Bronchial epithelial cell (primary cell): ENCODE measurements at regions not wholly inside any gene's neighbourhood (a gene's known extent, or its start where the extent isn't known, plus 50 kb on each side); places are given as distances from the start of the nearest gene placed in this dataset.
"Not testable (repeated sequence)": the region's sequence is repeated elsewhere in the genome, so short reads cannot be mapped to it uniquely, and the experiment has no call there.

Source experiments
- DNase-seq: peaks from one replicate; pipeline ENCODE4 v3.0.0-alpha.2; 2010; ENCODE audit warnings: low read depth
- FAIRE-seq: peaks from 2 replicates; lab custom pipeline; 2011; peaks lifted over from hg19 to GRCh38; lab: Jason Lieb, UNC
- H3K27me3 ChIP-seq: 2 replicates; pipeline ENCODE4 v1.5.1; 2011; ENCODE audit warnings: low read length; ENCODE audit not compliant: control insufficient read depth, insufficient read depth
- H3K36me3 ChIP-seq: 2 replicates; pipeline ENCODE4 v1.5.1; 2011; ENCODE audit warnings: low read length; ENCODE audit not compliant: control insufficient read depth, insufficient read depth
- H3K4me3 ChIP-seq: 2 replicates; pipeline ENCODE4 v1.5.1; 2011; ENCODE audit warnings: mild to moderate bottlenecking, low read depth, low read length, control low read depth
- CTCF ChIP-seq: IDR thresholded peaks from 2 replicates; pipeline ENCODE4 v1.5.1; 2011; ENCODE audit warnings: mild to moderate bottlenecking, moderate library complexity, low read length, control low read depth, inconsistent platforms; ENCODE audit not compliant: insufficient read depth, severe bottlenecking

- no peak overlapping the region for H3K4me3 ChIP-seq
- H3K36me3 ChIP-seq = no peaks in the 10 kb centered on the region
- no peaks in the 10 kb centered on the region for H3K27me3 ChIP-seq
- FAIRE-seq (no peak), DNase-seq (no peak)
- TF ChIP-seq CTCF = no peak
These were observed 470.5 kb upstream of the CADM1 start for GRCh38 chr11:115974703-115975102.

- H3K27me3 ChIP-seq, DNase-seq, H3K4me3 ChIP-seq, H3K36me3 ChIP-seq, FAIRE-seq: not testable (repeated sequence)
These were observed 463.0 kb upstream of the CADM1 start for GRCh38 chr11:115967203-115967602.

- no peak for TF ChIP-seq CTCF
- DNase-seq (no peak), FAIRE-seq (peak; percentile 40)
- H3K27me3 ChIP-seq = no peaks in the 10 kb centered on the region
- H3K36me3 ChIP-seq = no peaks in the 10 kb centered on the region
- H3K4me3 ChIP-seq = no peak overlapping the region
These were observed 461.7 kb upstream of the CADM1 start for GRCh38 chr11:115965767-115966504.

- Histone ChIP-seq H3K27me3 (no peaks in the 10 kb centered on the region), H3K36me3 (no peaks in the 10 kb centered on the region), H3K4me3 (no peak overlapping the region)
- no peak for FAIRE-seq
- TF ChIP-seq CTCF = no peak
- DNase-seq = no peak
These were observed 459.9 kb upstream of the CADM1 start for GRCh38 chr11:115964091-115964490.

GRCh38 chr11:115963156-115963555 lies 458.9 kb upstream of the CADM1 start:
- Histone ChIP-seq H3K27me3 (no peaks in the 10 kb centered on the region), H3K4me3 (no peak overlapping the region), H3K36me3 (no peaks in the 10 kb centered on the region)
- FAIRE-seq = no peak
- TF ChIP-seq CTCF = no peak
- no peak for DNase-seq

- FAIRE-seq (no peak), DNase-seq (no peak)
- Histone ChIP-seq H3K4me3 (no peak overlapping the region), H3K36me3 (no peaks in the 10 kb centered on the region), H3K27me3 (no peaks in the 10 kb centered on the region)
- no peak for TF ChIP-seq CTCF
These were observed 457.2 kb upstream of the CADM1 start for GRCh38 chr11:115961159-115962003.
